ENCODE measurements at regions not wholly inside any gene's neighbourhood (a gene's known extent, or its start where the extent isn't known, plus 50 kb on each side); places are given as distances from the start of the nearest gene placed in this dataset.

- no peak for TF ChIP-seq ZBTB43 (CRISPR knock-in tag; IDR thresholded peaks at IDR 0.05)
- no peak for TF ChIP-seq ATF6 (CRISPR knock-in tag; IDR thresholded peaks at IDR 0.05)
- no peak for TF ChIP-seq NR2C2 (CRISPR knock-in tag; IDR thresholded peaks at IDR 0.05)
- TF ChIP-seq HMGA2 (CRISPR knock-in tag; IDR thresholded peaks at IDR 0.05), result no peak
- TF ChIP-seq MLX (CRISPR knock-in tag; IDR thresholded peaks at IDR 0.05), result no peak
- TF ChIP-seq SOX15 (CRISPR knock-in tag; IDR thresholded peaks at IDR 0.05), result no peak
These were observed 316.7 kb upstream of the RORA start (continued) for GRCh38 chr15:61545763-61546162.

- DNase-seq (ENCODE audit: low spot score) (no peak), ATAC-seq (no peak)
- TF ChIP-seq ZNF423 (CRISPR knock-in tag; IDR thresholded peaks at IDR 0.05) (no peak), ATF2 (CRISPR knock-in tag; IDR thresholded peaks at IDR 0.05; ENCODE audit: borderline replicate concordance, low read depth) (no peak)
- H3K4me3 Mint-ChIP-seq, result no peak overlapping the region
- H3K36me3 Mint-ChIP-seq, result no peaks in the 10 kb centered on the region
- ChIA-PET POLR2A (no interaction called here), CTCF (no interaction called here)
- no peaks in the 10 kb centered on the region for H3K4me1 Mint-ChIP-seq
- 0 out of 2 replicates have a peak, but pooled peaks cover 4% of the 10 kb centered on the region for H3K9me3 Mint-ChIP-seq
- no peak overlapping the region for H3K27ac Mint-ChIP-seq
- no peaks in the 10 kb centered on the region for H3K27me3 Mint-ChIP-seq (ENCODE audit: low read depth)
These were observed 312.4 kb upstream of the RORA start for GRCh38 chr15:61541516-61541915.

GRCh38 chr15:61537337-61537736 is 308.2 kb upstream of the RORA start:
- POLR2A ChIA-PET, result no interaction called here
- Mint-ChIP-seq H3K4me3 (no peak overlapping the region), H3K9me3 (no peaks in the 10 kb centered on the region), H3K27ac (no peak overlapping the region), H3K27me3 (ENCODE audit: low read depth) (no peaks in the 10 kb centered on the region), H3K4me1 (no peaks in the 10 kb centered on the region), H3K36me3 (no peaks in the 10 kb centered on the region)
- no peak for DNase-seq (ENCODE audit: low spot score)
- CTCF ChIA-PET, result interaction anchor here (0.6 to 2.4 kb wide), 2 partner anchors 239 to 297 kb away, joined by 3 to 10 read pairs; no protein-coding TSS in a partner anchor
- ATAC-seq, result no peak
- no peak for TF ChIP-seq FOXP1 (CRISPR knock-in tag; IDR thresholded peaks at IDR 0.05; ENCODE audit: borderline replicate concordance)
- no peak for TF ChIP-seq E2F5 (CRISPR knock-in tag; IDR thresholded peaks at IDR 0.05)
- no peak for TF ChIP-seq ARID4B (CRISPR knock-in tag; IDR thresholded peaks at IDR 0.05; ENCODE audit: borderline replicate concordance)
- TF ChIP-seq SOX15 (CRISPR knock-in tag; IDR thresholded peaks at IDR 0.05), result no peak
- TF ChIP-seq NFYB (CRISPR knock-in tag; conservative IDR thresholded peaks at IDR 0.05; ENCODE audit: low read depth), result no peak
- TF ChIP-seq ZNF532 (CRISPR knock-in tag; IDR thresholded peaks at IDR 0.05; ENCODE audit: borderline replicate concordance), result no peak
- no peak for TF ChIP-seq ZBTB43 (CRISPR knock-in tag; IDR thresholded peaks at IDR 0.05)
- no peak for TF ChIP-seq E2F4 (CRISPR knock-in tag; IDR thresholded peaks at IDR 0.05; ENCODE audit: borderline replicate concordance, low read depth)

Measured in WTC11 (cell line).